Activated naive CD4-positive, alpha-beta T cell treated with anti-CD3 and anti-CD28 coated beads for 36 hours (primary cell): ENCODE measurements at regions not wholly inside any gene's neighbourhood (a gene's known extent, or its start where the extent isn't known, plus 50 kb on each side); places are given as distances from the start of the nearest gene placed in this dataset.
A peak's percentile ranks its signal among the peaks of the same experiment; 100 is the strongest.
"Not testable (repeated sequence)": the region's sequence is repeated elsewhere in the genome, so short reads cannot be mapped to it uniquely, and the experiment has no call there.

ENCODE experiments used
- CTCF ChIA-PET: fragments of 350-600 bp; sonication (Branson Sonifier 250); formaldehyde crosslinking; loops from one replicate; lab custom pipeline; 2021; ENCODE audit warnings: antibody characterized with exemption; lab: Charles Lee
- DNase-seq: peaks from one replicate; pipeline ENCODE4 v3.0.0-alpha.2; 2020
- H3K27ac Mint-ChIP-seq: one replicate; pipeline ENCODE4 v1.8.0; 2021; ENCODE audit warnings: mild to moderate bottlenecking, mixed read lengths
- H3K27me3 Mint-ChIP-seq: one replicate; pipeline ENCODE4 v1.8.0; 2021; ENCODE audit warnings: low read depth, mixed read lengths
- H3K36me3 Mint-ChIP-seq: one replicate; pipeline ENCODE4 v1.8.0; 2021; ENCODE audit warnings: low read depth, mixed read lengths
- H3K4me1 Mint-ChIP-seq: one replicate; pipeline ENCODE4 v1.8.0; 2021; ENCODE audit warnings: low read depth, mixed read lengths
- H3K4me3 Mint-ChIP-seq: one replicate; pipeline ENCODE4 v1.8.0; 2021; ENCODE audit warnings: mild to moderate bottlenecking, moderate library complexity, mixed read lengths
- H3K9me3 Mint-ChIP-seq: one replicate; pipeline ENCODE4 v1.8.0; 2021; ENCODE audit warnings: mixed read lengths
- intact Hi-C: fragments of 100-400 bp; cut with micrococcal nuclease; formaldehyde crosslinking; loops from one replicate; pipeline ENCODE4 v1.15.1; 2023

GRCh38 chr12:54799966-54800365, 54.4 kb upstream of the MUCL1 start:
- H3K4me1 Mint-ChIP-seq, H3K36me3 Mint-ChIP-seq, CTCF ChIA-PET, intact Hi-C loops, H3K27me3 Mint-ChIP-seq, H3K9me3 Mint-ChIP-seq, H3K4me3 Mint-ChIP-seq, DNase-seq, H3K27ac Mint-ChIP-seq: not testable (repeated sequence)

DNA sequence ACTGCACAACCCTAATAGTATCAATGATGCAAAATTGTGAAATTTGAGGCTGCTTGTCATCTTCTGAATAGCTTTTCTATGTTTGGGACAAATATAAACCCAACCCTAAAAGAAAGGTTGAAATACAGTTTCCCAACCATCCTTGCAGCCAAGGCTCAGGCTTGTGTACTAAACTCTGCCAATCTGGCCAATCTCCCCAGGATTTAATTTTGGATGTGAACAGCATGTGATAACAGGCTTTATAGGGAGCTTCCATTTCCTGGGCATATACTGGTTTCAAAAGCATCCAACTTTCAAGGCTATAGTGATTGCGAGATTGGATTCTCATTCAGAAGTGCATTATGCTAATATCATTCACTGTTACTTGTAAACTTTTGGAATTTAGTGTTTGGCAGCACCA, 55.7 kb upstream of the MUCL1 start:
- CTCF ChIA-PET, result no interaction called here
- no peaks in the 10 kb centered on the region for H3K27me3 Mint-ChIP-seq
- no peaks in the 10 kb centered on the region for H3K9me3 Mint-ChIP-seq
- H3K4me1 Mint-ChIP-seq, result no peaks in the 10 kb centered on the region
- no peak overlapping the region for H3K27ac Mint-ChIP-seq
- intact Hi-C loops, result no loop called here
- H3K4me3 Mint-ChIP-seq, result no peak overlapping the region
- no peak for DNase-seq
- H3K36me3 Mint-ChIP-seq, result no peaks in the 10 kb centered on the region

- Mint-ChIP-seq H3K9me3 (no peaks in the 10 kb centered on the region), H3K4me1 (no peaks in the 10 kb centered on the region), H3K4me3 (no peak overlapping the region), H3K27ac (no peak overlapping the region), H3K36me3 (no peaks in the 10 kb centered on the region), H3K27me3 (no peaks in the 10 kb centered on the region)
- no peak for DNase-seq
- CTCF ChIA-PET, result no interaction called here
- intact Hi-C loops, result no loop called here
Observed at GRCh38 chr12:54796991-54797390, 57.3 kb upstream of the MUCL1 start.

DNA sequence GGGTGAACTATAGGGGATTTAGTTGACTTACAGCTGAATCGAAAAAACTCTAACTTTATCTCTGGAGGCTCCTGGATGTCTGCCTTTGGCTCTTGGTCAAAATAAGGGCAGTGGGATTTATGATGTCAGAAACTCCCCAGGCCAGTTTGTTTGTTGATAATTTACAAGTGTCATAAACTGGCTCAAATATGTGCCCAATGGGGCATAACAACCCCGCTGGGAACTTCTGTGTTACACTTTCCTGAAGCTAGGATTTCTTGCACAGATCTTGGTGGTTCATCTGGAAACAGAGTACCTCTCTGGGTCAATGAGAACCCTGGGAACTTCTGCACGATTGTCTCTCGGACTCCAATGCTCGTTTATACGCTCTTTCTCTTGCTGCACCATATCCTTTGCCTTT, 58.7 kb upstream of the MUCL1 start:
- H3K36me3 Mint-ChIP-seq, result no peaks in the 10 kb centered on the region
- no peaks in the 10 kb centered on the region for H3K4me1 Mint-ChIP-seq
- intact Hi-C loops, result no loop called here
- H3K4me3 Mint-ChIP-seq, result no peak overlapping the region
- H3K27me3 Mint-ChIP-seq, result no peaks in the 10 kb centered on the region
- no peaks in the 10 kb centered on the region for H3K9me3 Mint-ChIP-seq
- CTCF ChIA-PET, result no interaction called here
- H3K27ac Mint-ChIP-seq, result no peak overlapping the region
- DNase-seq, result no peak

- Mint-ChIP-seq H3K4me1 (no peaks in the 10 kb centered on the region), H3K9me3 (peaks cover 32% of the 10 kb centered on the region), H3K4me3 (no peak overlapping the region), H3K36me3 (no peaks in the 10 kb centered on the region), H3K27ac (no peak overlapping the region), H3K27me3 (peaks cover 2% of the 10 kb centered on the region)
- DNase-seq, result no peak
- intact Hi-C loops, result no loop called here
- CTCF ChIA-PET, result interaction anchor here (1.1 kb wide), 1 partner anchor 36 kb away, joined by 3 read pairs; no protein-coding TSS in a partner anchor
Observed at GRCh38 chr12:54786081-54786480, 68.2 kb upstream of the MUCL1 start.

DNA sequence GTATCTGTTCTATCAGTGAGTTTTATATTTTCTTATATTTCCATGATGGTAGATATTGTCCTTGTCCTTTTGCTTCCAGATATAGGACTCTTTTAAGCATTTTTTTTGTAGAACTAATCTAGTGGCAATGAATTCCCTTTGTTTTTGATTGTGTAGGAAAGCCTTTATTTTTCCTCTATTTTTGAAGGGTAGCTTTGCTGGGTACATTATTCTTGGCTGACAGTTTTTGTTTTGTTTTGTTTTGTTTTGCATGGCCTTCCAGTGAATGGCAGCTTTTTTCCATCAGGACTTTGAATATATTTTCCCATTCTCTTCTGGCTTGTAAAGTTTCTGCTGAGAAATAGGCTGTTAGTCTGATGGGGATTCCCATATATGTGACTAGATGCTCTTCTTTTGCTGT, 70.2 kb upstream of the MUCL1 start:
- CTCF ChIA-PET, result interaction anchor here (0.5 kb wide), 1 partner anchor 298 kb away, joined by 5 read pairs; no protein-coding TSS in a partner anchor
- Mint-ChIP-seq H3K27ac (no peak overlapping the region), H3K4me3 (no peak overlapping the region), H3K9me3 (peaks cover 34% of the 10 kb centered on the region), H3K27me3 (peaks cover 2% of the 10 kb centered on the region), H3K36me3 (no peaks in the 10 kb centered on the region), H3K4me1 (peaks cover 2% of the 10 kb centered on the region)
- intact Hi-C loops, result no loop called here
- DNase-seq, result no peak

GRCh38 chr12:54777031-54777430, 77.3 kb upstream of the MUCL1 start:
- H3K27ac Mint-ChIP-seq, intact Hi-C loops, H3K4me3 Mint-ChIP-seq, H3K9me3 Mint-ChIP-seq, DNase-seq, H3K36me3 Mint-ChIP-seq, H3K27me3 Mint-ChIP-seq: not testable (repeated sequence)
- H3K4me1 Mint-ChIP-seq, result peaks cover 34% of the 10 kb centered on the region
- CTCF ChIA-PET, result interaction anchor here (0.5 to 1.7 kb wide), 2 partner anchors 17 to 251 kb away, joined by 3 to 4 read pairs; no protein-coding TSS in a partner anchor

DNA sequence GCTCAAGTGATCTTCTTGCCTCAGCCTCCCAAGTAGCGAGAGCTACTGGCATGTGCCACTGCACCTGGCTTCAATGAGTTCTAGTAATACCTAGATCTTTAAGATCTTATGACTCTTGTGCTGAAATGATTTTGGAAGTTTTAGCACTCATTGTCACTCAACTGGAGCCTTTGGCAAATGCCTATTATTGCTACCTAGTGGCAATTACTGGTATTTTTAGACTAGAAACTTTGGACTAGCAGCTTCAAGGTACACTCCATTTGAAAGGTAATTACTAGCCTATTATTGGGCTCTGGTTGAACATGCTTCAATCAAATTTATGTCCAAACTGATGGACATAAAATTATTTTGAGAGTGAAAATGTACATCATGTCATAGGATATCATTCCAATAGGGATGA, 80.7 kb upstream of the MUCL1 start:
- DNase-seq, result no peak
- H3K36me3 Mint-ChIP-seq, result no peaks in the 10 kb centered on the region
- no peak overlapping the region for H3K4me3 Mint-ChIP-seq
- H3K9me3 Mint-ChIP-seq, result peaks cover 3% of the 10 kb centered on the region
- H3K27me3 Mint-ChIP-seq, result no peaks in the 10 kb centered on the region
- CTCF ChIA-PET, result interaction anchor here (0.6 kb wide), 1 partner anchor 324 kb away, joined by 3 read pairs; no protein-coding TSS in a partner anchor
- H3K27ac Mint-ChIP-seq, result no peak overlapping the region
- intact Hi-C loops, result no loop called here
- H3K4me1 Mint-ChIP-seq, result peaks cover 32% of the 10 kb centered on the region

- Mint-ChIP-seq H3K4me1 (peaks cover 20% of the 10 kb centered on the region), H3K4me3 (no peak overlapping the region), H3K9me3 (no peaks in the 10 kb centered on the region), H3K36me3 (no peaks in the 10 kb centered on the region), H3K27ac (no peak overlapping the region), H3K27me3 (no peaks in the 10 kb centered on the region)
- CTCF ChIA-PET, result interaction anchor here (1.3 kb wide), 1 partner anchor 10 kb away, joined by 4 read pairs; no protein-coding TSS in a partner anchor
- intact Hi-C loops, result no loop called here
- DNase-seq, result no peak
Observed at GRCh38 chr12:54765652-54766051, 88.7 kb upstream of the MUCL1 start.

DNA sequence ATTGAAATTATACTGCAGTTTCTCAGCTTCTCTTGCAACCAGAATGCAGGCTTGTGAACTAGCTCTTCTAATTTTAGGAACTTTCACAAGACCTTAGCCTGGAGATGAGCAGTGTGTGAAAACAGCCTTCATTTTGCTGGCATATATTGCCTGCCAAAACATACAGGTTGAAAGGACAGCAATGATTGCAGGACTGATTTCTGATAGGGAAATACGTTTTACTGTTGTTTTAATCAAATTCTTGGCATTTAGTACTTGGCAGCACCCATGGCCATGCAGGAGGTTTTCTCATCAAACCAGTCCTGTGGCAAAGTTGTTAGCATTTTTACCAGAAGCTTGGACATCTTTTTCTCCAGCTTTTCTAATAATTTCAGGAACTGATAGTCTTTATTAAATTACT, 91.9 kb upstream of the MUCL1 start:
- no peak for DNase-seq
- Mint-ChIP-seq H3K4me3 (no peak overlapping the region), H3K4me1 (peaks cover 27% of the 10 kb centered on the region), H3K27ac (no peak overlapping the region), H3K9me3 (peaks cover 10% of the 10 kb centered on the region), H3K36me3 (no peaks in the 10 kb centered on the region), H3K27me3 (no peaks in the 10 kb centered on the region)
- CTCF ChIA-PET, result interaction anchor here (0.9 to 2.0 kb wide), 4 partner anchors 13 to 310 kb away, joined by 3 to 9 read pairs (median 6); no protein-coding TSS in a partner anchor
- intact Hi-C loops, result no loop called here

- CTCF ChIA-PET, result interaction anchor here (0.6 to 4.2 kb wide), 18 partner anchors 9 to 383 kb away, joined by 3 to 52 read pairs (median 4); partner anchors contain the start of gene MUCL1
- intact Hi-C loops, result loop anchor here (1.0 kb wide), 1 partner anchor 199 kb away; no protein-coding TSS in a partner anchor
- Mint-ChIP-seq H3K4me1 (peaks cover 19% of the 10 kb centered on the region), H3K27me3 (no peaks in the 10 kb centered on the region), H3K4me3 (no peak overlapping the region), H3K9me3 (peaks cover 10% of the 10 kb centered on the region), H3K27ac (no peak overlapping the region), H3K36me3 (no peaks in the 10 kb centered on the region)
- DNase-seq, result peak; percentile 38
Observed at GRCh38 chr12:54759751-54760150, 94.6 kb upstream of the MUCL1 start.

- intact Hi-C loops, result no loop called here
- H3K27ac Mint-ChIP-seq, result no peak overlapping the region
Observed at GRCh38 chr12:54751493-54751892, 102.8 kb upstream of the MUCL1 start.

GRCh38 chr12:54749191-54749818, 101.1 kb upstream of the DCD start:
- Mint-ChIP-seq H3K27me3 (no peaks in the 10 kb centered on the region), H3K4me1 (peaks cover 25% of the 10 kb centered on the region), H3K9me3 (no peaks in the 10 kb centered on the region), H3K27ac (no peak overlapping the region), H3K36me3 (no peaks in the 10 kb centered on the region), H3K4me3 (no peak overlapping the region)
- DNase-seq, result peak; percentile 58
- CTCF ChIA-PET, result interaction anchor here (0.6 to 4.8 kb wide), 56 partner anchors 9 to 1129 kb away, joined by 3 to 125 read pairs (median 4); partner anchors contain the start of gene MUCL1
- intact Hi-C loops, result loop anchor here (1.0 kb wide), 5 partner anchors 105 to 394 kb away; partner anchors contain the start of gene MUCL1

More at GRCh38 chr12:54751493-54751892, 102.8 kb upstream of the MUCL1 start:
- Mint-ChIP-seq H3K36me3 (no peaks in the 10 kb centered on the region), H3K27me3 (no peaks in the 10 kb centered on the region), H3K9me3 (no peaks in the 10 kb centered on the region), H3K4me3 (no peak overlapping the region), H3K4me1 (peaks cover 20% of the 10 kb centered on the region)
- no peak for DNase-seq
- CTCF ChIA-PET, result interaction anchor here (0.6 to 4.8 kb wide), 6 partner anchors 8 to 319 kb away, joined by 3 to 125 read pairs (median 34); partner anchors contain the start of gene MUCL1
